Astrocyte of the spinal cord (primary cell): ENCODE measurements at regions not wholly inside any gene's neighbourhood (a gene's known extent, or its start where the extent isn't known, plus 50 kb on each side); places are given as distances from the start of the nearest gene placed in this dataset.
"Not testable (repeated sequence)": the region's sequence is repeated elsewhere in the genome, so short reads cannot be mapped to it uniquely, and the experiment has no call there.

ENCODE experiments used
- DNase-seq: peaks from one replicate; pipeline ENCODE4 v3.0.0; 2011; ENCODE audit warnings: low read depth, low spot score
- H3K4me3 ChIP-seq: 2 replicates; pipeline ENCODE4 v1.5.1; 2011; ENCODE audit warnings: low read depth, mild to moderate bottlenecking, low read length, moderate library complexity
- in situ Hi-C: cut with HindIII; loops from 2 replicates; pipeline ENCODE4 v1.10.0; 2017; ENCODE audit warnings: low sequenced_read_pairs
- TF ChIP-seq, protein P1 (sequence below): IDR thresholded peaks from 2 replicates; pipeline ENCODE4 v1.5.1; 2012; ENCODE audit warnings: low read depth, mild to moderate bottlenecking, low read length, inconsistent platforms

DNA sequence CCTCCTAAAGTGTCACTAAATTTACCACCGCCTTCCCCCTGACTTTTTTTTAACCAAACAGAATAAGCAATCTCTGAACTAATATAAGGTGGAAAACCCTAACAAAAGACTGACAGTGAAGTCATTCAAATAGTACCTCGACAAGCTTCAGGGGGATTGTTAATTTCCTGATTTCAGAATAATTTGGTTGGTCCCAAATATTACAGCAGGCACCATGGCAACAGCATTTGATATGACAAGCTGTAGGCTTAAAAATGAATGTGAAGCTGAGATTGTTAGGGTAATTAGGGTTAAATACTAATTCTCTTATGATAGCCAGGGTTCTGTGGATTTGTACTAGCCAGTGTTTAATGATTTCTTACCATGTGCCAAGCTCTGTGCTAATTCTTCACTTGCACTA is 63.5 kb upstream of the GOLGA8B start:
- no peak overlapping the region for H3K4me3 ChIP-seq
- DNase-seq: no peak
- in situ Hi-C loops: no loop called here
- TF ChIP-seq, protein P1, sequence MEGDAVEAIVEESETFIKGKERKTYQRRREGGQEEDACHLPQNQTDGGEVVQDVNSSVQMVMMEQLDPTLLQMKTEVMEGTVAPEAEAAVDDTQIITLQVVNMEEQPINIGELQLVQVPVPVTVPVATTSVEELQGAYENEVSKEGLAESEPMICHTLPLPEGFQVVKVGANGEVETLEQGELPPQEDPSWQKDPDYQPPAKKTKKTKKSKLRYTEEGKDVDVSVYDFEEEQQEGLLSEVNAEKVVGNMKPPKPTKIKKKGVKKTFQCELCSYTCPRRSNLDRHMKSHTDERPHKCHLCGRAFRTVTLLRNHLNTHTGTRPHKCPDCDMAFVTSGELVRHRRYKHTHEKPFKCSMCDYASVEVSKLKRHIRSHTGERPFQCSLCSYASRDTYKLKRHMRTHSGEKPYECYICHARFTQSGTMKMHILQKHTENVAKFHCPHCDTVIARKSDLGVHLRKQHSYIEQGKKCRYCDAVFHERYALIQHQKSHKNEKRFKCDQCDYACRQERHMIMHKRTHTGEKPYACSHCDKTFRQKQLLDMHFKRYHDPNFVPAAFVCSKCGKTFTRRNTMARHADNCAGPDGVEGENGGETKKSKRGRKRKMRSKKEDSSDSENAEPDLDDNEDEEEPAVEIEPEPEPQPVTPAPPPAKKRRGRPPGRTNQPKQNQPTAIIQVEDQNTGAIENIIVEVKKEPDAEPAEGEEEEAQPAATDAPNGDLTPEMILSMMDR: no peak

DNA sequence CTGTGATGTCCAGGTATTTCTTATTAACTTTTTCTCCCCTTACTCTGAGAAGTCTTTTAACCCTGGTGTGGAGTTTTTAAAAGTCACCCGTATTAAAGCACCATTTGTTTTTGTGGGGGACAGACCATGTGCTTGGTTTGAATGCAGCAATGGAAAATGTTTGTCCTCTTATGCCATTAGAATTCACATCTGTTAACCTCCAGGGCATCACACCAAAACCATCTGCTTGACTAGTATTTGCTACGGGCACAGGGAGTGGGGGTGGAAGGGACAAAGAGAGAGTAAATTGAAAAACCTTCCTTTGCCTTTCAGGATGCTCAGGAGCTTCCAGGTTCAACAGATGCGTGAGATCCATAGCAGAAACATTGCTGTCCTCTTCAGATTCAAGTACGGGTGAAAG is 61.4 kb upstream of the GOLGA8B start:
- in situ Hi-C loops: no loop called here
- TF ChIP-seq, protein P1: no peak
- no peak overlapping the region for H3K4me3 ChIP-seq
- no peak for DNase-seq

DNA sequence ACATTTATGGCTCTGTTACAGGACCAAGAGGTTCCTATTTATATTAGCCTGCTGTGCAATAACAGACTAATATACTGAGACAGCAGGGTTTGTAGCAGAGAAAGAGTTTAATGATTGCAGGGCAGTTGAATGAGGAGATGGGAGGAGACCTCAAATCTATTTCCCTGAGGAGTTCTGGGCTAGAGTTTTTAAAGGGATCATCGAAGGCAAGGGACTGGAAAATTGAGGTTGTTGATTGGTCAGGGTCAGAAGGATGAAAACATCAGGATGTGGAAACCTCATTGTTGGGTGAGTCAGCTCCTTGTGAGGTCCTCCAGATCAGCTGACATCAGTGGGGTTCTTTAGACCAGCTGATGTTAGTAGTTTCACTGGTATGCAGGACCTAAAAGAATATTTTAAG is 60.6 kb upstream of the GOLGA8B start:
- H3K4me3 ChIP-seq: no peak overlapping the region
- TF ChIP-seq, protein P1: no peak
- in situ Hi-C loops: no loop called here
- DNase-seq: peak; percentile 89

DNA sequence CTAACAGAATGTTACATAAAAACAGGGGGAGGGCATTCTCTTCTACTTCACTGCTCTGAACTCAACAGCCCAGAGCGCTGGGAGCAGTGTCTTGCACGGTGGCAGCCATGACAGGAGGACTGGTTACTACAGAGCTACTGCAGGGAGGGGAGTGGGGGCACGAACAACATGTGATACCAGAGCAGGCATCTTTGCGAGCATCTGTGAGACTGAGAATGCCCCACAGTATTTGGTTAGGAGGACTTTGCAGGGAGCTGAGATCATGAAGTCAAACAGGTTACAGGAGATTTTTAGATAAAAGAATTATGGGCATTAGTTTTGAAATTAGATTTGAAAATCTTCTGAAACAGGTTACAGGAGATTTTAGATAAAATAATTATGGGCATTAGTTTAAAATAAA is 58.8 kb upstream of the GOLGA8B start:
- in situ Hi-C loops: no loop called here
- TF ChIP-seq, protein P1: no peak
- no peak for DNase-seq
- H3K4me3 ChIP-seq: no peak overlapping the region

DNA sequence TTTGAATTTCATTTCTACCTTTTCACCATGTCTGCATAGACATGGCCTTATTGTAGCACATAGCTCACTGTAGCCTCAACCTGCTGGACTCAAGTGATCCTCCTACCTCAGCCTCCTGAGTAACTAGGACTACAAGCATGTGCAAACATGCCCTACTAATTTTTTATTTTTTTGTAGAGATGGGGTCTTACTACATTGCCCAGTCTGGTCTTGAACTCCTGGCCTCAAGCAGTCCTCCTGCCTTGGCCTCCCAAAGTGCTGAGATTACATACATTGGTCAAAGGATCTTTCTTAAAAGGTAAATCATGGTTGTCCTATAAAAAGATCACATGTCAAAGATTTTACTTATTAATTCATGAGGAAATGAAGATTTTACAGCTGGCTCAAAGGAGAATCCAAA is 57.2 kb upstream of the GOLGA8B start:
- no peak for DNase-seq
- in situ Hi-C loops: no loop called here
- TF ChIP-seq, protein P1: no peak
- no peak overlapping the region for H3K4me3 ChIP-seq

DNA sequence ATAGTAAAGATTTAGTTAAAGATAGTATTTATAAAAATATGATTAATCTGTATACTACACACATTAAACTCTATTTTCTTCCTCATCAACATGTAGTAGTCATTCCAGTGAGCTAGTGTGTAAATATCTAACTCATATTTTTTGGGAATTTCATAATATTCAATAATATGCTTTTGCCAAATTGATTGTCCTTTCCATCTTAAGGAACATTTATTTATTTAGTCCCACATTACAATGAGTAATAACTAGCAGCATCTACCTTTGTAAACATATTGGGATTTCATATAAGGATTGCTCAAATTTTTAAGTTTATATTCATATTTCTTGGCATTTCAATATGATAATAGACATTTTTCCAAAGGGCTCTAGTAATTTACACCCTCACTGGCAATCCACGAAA is 53.9 kb upstream of the GOLGA8B start:
- in situ Hi-C loops: no loop called here
- no peak for DNase-seq
- H3K4me3 ChIP-seq: no peak overlapping the region
- TF ChIP-seq, protein P1: no peak

DNA sequence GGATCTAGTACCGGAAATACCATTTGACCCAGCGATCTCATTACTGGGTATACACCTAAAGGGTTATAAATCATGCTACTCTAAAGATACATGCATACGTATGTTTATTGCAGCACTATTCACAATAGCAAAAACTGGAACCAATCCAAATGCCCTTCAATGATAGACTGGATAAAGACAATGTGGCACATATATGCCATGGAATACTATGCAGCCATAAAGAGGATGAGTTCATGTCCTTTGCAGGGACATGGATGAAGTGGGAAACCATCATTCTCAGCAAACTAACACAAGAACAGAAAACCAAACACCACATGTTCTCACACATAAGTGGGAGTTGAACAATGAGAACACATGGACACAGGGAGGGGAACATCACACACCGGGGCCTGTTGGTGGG is 50.2 kb upstream of the GOLGA8B start:
- DNase-seq, in situ Hi-C loops: not testable (repeated sequence)

More for the DNA sequence above, 50.2 kb upstream of the GOLGA8B start:
- not testable (repeated sequence) for H3K4me3 ChIP-seq
